SK-N-SH treated with all-trans-retinoic acid at 6 μM for 48 hours (cell line): ENCODE measurements at regions not wholly inside any gene's neighbourhood (a gene's known extent, or its start where the extent isn't known, plus 50 kb on each side); places are given as distances from the start of the nearest gene placed in this dataset.

Experiments used
- ISL1 ChIP-seq: fragments of 250-450 bp; sonication (Bioruptor Pico); IDR thresholded peaks from 2 replicates; pipeline ENCODE4 v2.1.2; 2022; ENCODE audit warnings: mild to moderate bottlenecking, moderate library complexity
- TCF4 ChIP-seq: fragments of 250-450 bp; sonication (Bioruptor Pico); IDR thresholded peaks from 2 replicates; pipeline ENCODE4 v1.8.0; 2021; ENCODE audit warnings: mild to moderate bottlenecking, moderate library complexity, borderline replicate concordance
- ZFP3 ChIP-seq: fragments of 250-450 bp; sonication (Bioruptor Pico); IDR thresholded peaks from 2 replicates; pipeline ENCODE4 v1.5.0; 2020; ENCODE audit warnings: mild to moderate bottlenecking, moderate library complexity
- ZFP30 ChIP-seq: fragments of 450-650 bp; formaldehyde crosslinking; IDR thresholded peaks from 2 replicates; pipeline ENCODE4 v1.5.0; 2022; ENCODE audit warnings: mild to moderate bottlenecking, moderate library complexity
- TF ChIP-seq, protein P1 (sequence below): fragments of 250-450 bp; sonication (Bioruptor Pico); IDR thresholded peaks from 2 replicates; pipeline ENCODE4 v1.8.0; 2020; ENCODE audit warnings: mild to moderate bottlenecking, moderate library complexity, borderline replicate concordance

DNA sequence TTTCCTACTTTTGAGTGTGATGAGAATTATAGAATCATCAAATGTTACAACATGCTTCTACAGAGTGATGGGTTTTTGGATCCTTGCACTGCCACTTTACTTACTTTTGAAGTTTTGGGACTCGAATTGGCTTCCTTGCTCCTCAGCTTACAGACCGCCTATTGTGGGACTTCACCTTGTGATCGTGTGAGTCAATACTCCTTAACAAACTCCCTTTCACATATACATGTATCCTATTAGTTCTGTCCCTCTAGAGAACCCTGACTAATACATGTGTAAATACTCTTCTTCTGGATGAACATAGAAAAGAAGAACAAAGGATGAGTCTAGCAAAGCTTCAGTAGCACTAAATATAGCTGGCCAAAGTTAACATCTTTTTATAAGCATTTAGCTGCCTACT is 98.7 kb upstream of the PDE4D start:
- TF ChIP-seq ISL1 (CRISPR knock-in tag) (no peak), TCF4 (CRISPR knock-in tag) (no peak), ZFP30 (CRISPR knock-in tag) (no peak), ZFP3 (CRISPR knock-in tag) (no peak)
- TF ChIP-seq, protein P1, sequence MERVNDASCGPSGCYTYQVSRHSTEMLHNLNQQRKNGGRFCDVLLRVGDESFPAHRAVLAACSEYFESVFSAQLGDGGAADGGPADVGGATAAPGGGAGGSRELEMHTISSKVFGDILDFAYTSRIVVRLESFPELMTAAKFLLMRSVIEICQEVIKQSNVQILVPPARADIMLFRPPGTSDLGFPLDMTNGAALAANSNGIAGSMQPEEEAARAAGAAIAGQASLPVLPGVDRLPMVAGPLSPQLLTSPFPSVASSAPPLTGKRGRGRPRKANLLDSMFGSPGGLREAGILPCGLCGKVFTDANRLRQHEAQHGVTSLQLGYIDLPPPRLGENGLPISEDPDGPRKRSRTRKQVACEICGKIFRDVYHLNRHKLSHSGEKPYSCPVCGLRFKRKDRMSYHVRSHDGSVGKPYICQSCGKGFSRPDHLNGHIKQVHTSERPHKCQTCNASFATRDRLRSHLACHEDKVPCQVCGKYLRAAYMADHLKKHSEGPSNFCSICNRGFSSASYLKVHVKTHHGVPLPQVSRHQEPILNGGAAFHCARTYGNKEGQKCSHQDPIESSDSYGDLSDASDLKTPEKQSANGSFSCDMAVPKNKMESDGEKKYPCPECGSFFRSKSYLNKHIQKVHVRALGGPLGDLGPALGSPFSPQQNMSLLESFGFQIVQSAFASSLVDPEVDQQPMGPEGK (CRISPR knock-in tag): no peak
